Smooth muscle cell (in vitro differentiated cells): ENCODE measurements at regions not wholly inside any gene's neighbourhood (a gene's known extent, or its start where the extent isn't known, plus 50 kb on each side); places are given as distances from the start of the nearest gene placed in this dataset.

Experiments
- DNase-seq: peaks from one replicate; lab custom pipeline; 2025; ENCODE audit not compliant: unreplicated experiment; lab: John Stamatoyannopoulos, UW
- H2AFZ ChIP-seq: fragments of 200-600 bp; sonication (generic); 2 replicates; pipeline ENCODE4 v1.6.0; 2016; ENCODE audit warnings: antibody characterized with exemption, low read depth, mild to moderate bottlenecking
- H3F3A ChIP-seq: fragments of 200-600 bp; sonication (generic); 2 replicates; pipeline ENCODE4 v1.6.0; 2017; ENCODE audit warnings: antibody characterized with exemption, low read depth
- H3K27ac ChIP-seq: fragments of 200-600 bp; sonication (generic); 2 replicates; pipeline ENCODE4 v1.5.1; 2016; ENCODE audit warnings: low read depth, mild to moderate bottlenecking
- H3K27me3 ChIP-seq: fragments of 200-600 bp; sonication (generic); 2 replicates; pipeline ENCODE4 v1.6.1; 2016; ENCODE audit warnings: low read depth, mild to moderate bottlenecking
- H3K36me3 ChIP-seq: fragments of 200-600 bp; sonication (generic); 2 replicates; pipeline ENCODE4 v1.5.1; 2016; ENCODE audit warnings: low read depth
- H3K4me1 ChIP-seq: fragments of 200-600 bp; sonication (generic); 2 replicates; pipeline ENCODE4 v1.5.1; 2016; ENCODE audit warnings: low read depth
- H3K4me2 ChIP-seq: fragments of 200-600 bp; sonication (generic); 2 replicates; pipeline ENCODE4 v1.6.0; 2016; ENCODE audit warnings: mild to moderate bottlenecking
- H3K4me3 ChIP-seq: fragments of 200-600 bp; sonication (generic); 2 replicates; pipeline ENCODE4 v1.5.1; 2016; ENCODE audit warnings: mild to moderate bottlenecking
- H3K79me2 ChIP-seq: fragments of 200-600 bp; sonication (generic); 2 replicates; pipeline ENCODE4 v1.6.0; 2016; ENCODE audit warnings: low read depth, mild to moderate bottlenecking
- H3K9ac ChIP-seq: fragments of 200-600 bp; sonication (generic); 2 replicates; pipeline ENCODE4 v1.6.0; 2016; ENCODE audit warnings: low read depth
- H3K9me3 ChIP-seq: fragments of 200-600 bp; sonication (generic); replicated peaks from 2 replicates; pipeline ENCODE4 v1.5.1; 2016; ENCODE audit warnings: low read depth
- H4K20me1 ChIP-seq: fragments of 200-600 bp; sonication (generic); 2 replicates; pipeline ENCODE4 v1.6.0; 2016; ENCODE audit warnings: low read depth
- CTCF ChIP-seq: fragments of 200-600 bp; sonication (generic); IDR thresholded peaks from 2 replicates; pipeline ENCODE4 v1.5.1; 2017; ENCODE audit warnings: borderline replicate concordance, mild to moderate bottlenecking, antibody characterized with exemption; ENCODE audit not compliant: insufficient read depth, poor library complexity, severe bottlenecking
- WGBS: methylation state at CpG from one replicate; pipeline ENCODE4 v1.1.7; 2016; ENCODE audit warnings: low lambda C conversion rate; 5-methylcytosine and 5-hydroxymethylcytosine counted together

- no peak overlapping the region for H2AFZ ChIP-seq
- no peak overlapping the region for H3K27ac ChIP-seq
- no peaks in the 10 kb centered on the region for H3K27me3 ChIP-seq
- WGBS, result 92% methylated on average over 2 of the region's 2 CpGs
- H3K4me3 ChIP-seq, result no peak overlapping the region
- H3K4me2 ChIP-seq, result no peak overlapping the region
- no peaks in the 10 kb centered on the region for H3K79me2 ChIP-seq
- no peaks in the 10 kb centered on the region for H3K36me3 ChIP-seq
- no peaks in the 10 kb centered on the region for H3K9me3 ChIP-seq
- no peaks in the 10 kb centered on the region for H3K4me1 ChIP-seq
- TF ChIP-seq CTCF, result no peak
- no peak for DNase-seq
- H3F3A ChIP-seq, result no peaks in the 10 kb centered on the region
- H4K20me1 ChIP-seq, result no peaks in the 10 kb centered on the region
- H3K9ac ChIP-seq, result no peak overlapping the region
These were observed 448.3 kb upstream of the SLIT2 start for GRCh38 chr4:19803406-19803805.

- Histone ChIP-seq H2AFZ (no peak overlapping the region), H3K36me3 (no peaks in the 10 kb centered on the region), H3K27ac (no peak overlapping the region), H4K20me1 (no peaks in the 10 kb centered on the region), H3K27me3 (no peaks in the 10 kb centered on the region), H3K79me2 (no peaks in the 10 kb centered on the region), H3F3A (no peaks in the 10 kb centered on the region), H3K4me2 (no peak overlapping the region), H3K9me3 (no peaks in the 10 kb centered on the region), H3K4me3 (no peak overlapping the region), H3K9ac (no peak overlapping the region), H3K4me1 (no peaks in the 10 kb centered on the region)
- no peak for TF ChIP-seq CTCF
- DNase-seq, result no peak
These were observed 457.9 kb upstream of the SLIT2 start for GRCh38 chr4:19793831-19794230.

GRCh38 chr4:19791422-19792123, 460.1 kb upstream of the SLIT2 start:
- no peaks in the 10 kb centered on the region for H3K36me3 ChIP-seq
- H3F3A ChIP-seq, result no peaks in the 10 kb centered on the region
- H3K4me3 ChIP-seq, result no peak overlapping the region
- no peak overlapping the region for H3K27ac ChIP-seq
- no peak for DNase-seq
- no peaks in the 10 kb centered on the region for H4K20me1 ChIP-seq
- H3K27me3 ChIP-seq, result no peaks in the 10 kb centered on the region
- H3K9ac ChIP-seq, result no peak overlapping the region
- peak; percentile 7 for TF ChIP-seq CTCF
- H3K9me3 ChIP-seq, result no peaks in the 10 kb centered on the region
- WGBS, result 72% methylated on average over 5 of the region's 5 CpGs
- no peak overlapping the region for H3K4me2 ChIP-seq
- no peak overlapping the region for H2AFZ ChIP-seq
- H3K79me2 ChIP-seq, result no peaks in the 10 kb centered on the region
- no peaks in the 10 kb centered on the region for H3K4me1 ChIP-seq

- no peak overlapping the region for H3K9ac ChIP-seq
- H3K4me2 ChIP-seq, result no peak overlapping the region
- H3K9me3 ChIP-seq, result no peaks in the 10 kb centered on the region
- DNase-seq, result no peak
- no peaks in the 10 kb centered on the region for H3K79me2 ChIP-seq
- H3K27ac ChIP-seq, result no peak overlapping the region
- TF ChIP-seq CTCF, result no peak
- no peak overlapping the region for H2AFZ ChIP-seq
- no peaks in the 10 kb centered on the region for H4K20me1 ChIP-seq
- H3K4me1 ChIP-seq, result no peaks in the 10 kb centered on the region
- 74% methylated on average over 1 of the region's 1 CpG for WGBS
- no peaks in the 10 kb centered on the region for H3K27me3 ChIP-seq
- H3K4me3 ChIP-seq, result no peak overlapping the region
- H3F3A ChIP-seq, result no peaks in the 10 kb centered on the region
- no peaks in the 10 kb centered on the region for H3K36me3 ChIP-seq
These were observed 465.1 kb upstream of the SLIT2 start for GRCh38 chr4:19786616-19787015.
